ENCODE measurements at regions not wholly inside any gene's neighbourhood (a gene's known extent, or its start where the extent isn't known, plus 50 kb on each side); places are given as distances from the start of the nearest gene placed in this dataset.

- no peak for TF ChIP-seq CTCF (IDR thresholded peaks at IDR 0.05)
- intact Hi-C loops (cut with DNase I) = no loop called here
- no peak overlapping the region for H3K4me3 ChIP-seq
- no peaks in the 10 kb centered on the region for H3K27me3 ChIP-seq (ENCODE audit: insufficient read depth in 3 of 3, low read length in 2 of 3)
- H3K9me3 ChIP-seq = no peaks in the 10 kb centered on the region
- WGBS, 3 donors = 69 to 84% (median 72%) methylated on average over 4 of the region's 4 CpGs
- DNase-seq (no peak), ATAC-seq (no peak)
- no peak overlapping the region for H3K27ac ChIP-seq
- no peaks in the 10 kb centered on the region for H3K4me1 ChIP-seq
- H3K36me3 ChIP-seq (ENCODE audit: insufficient read depth in 1 of 2, low read depth in 1 of 2) = no peaks in the 10 kb centered on the region
These were observed 149.2 kb upstream of the CTNNB1 start for GRCh38 chr3:41050144-41050543.

GRCh38 chr3:41053220-41053619 lies 146.1 kb upstream of the CTNNB1 start:
- TF ChIP-seq CTCF (IDR thresholded peaks at IDR 0.05) = no peak
- WGBS, 3 donors = 81 to 92% (median 82%) methylated on average over 2 of the region's 2 CpGs
- no peak for DNase-seq
- no peaks in the 10 kb centered on the region for H3K9me3 ChIP-seq
- intact Hi-C loops (cut with DNase I) = no loop called here
- H3K4me3 ChIP-seq = no peak overlapping the region
- no peaks in the 10 kb centered on the region for H3K27me3 ChIP-seq (ENCODE audit: insufficient read depth in 3 of 3, low read length in 2 of 3)
- ATAC-seq = no peak
- no peak overlapping the region for H3K27ac ChIP-seq
- H3K36me3 ChIP-seq (ENCODE audit: insufficient read depth in 1 of 2, low read depth in 1 of 2) = no peaks in the 10 kb centered on the region
- no peaks in the 10 kb centered on the region for H3K4me1 ChIP-seq

GRCh38 chr3:41060106-41060505 lies 139.2 kb upstream of the CTNNB1 start:
- DNase-seq (no peak), ATAC-seq (no peak)
- Histone ChIP-seq H3K9me3 (no peaks in the 10 kb centered on the region), H3K27ac (no peak overlapping the region), H3K4me1 (no peaks in the 10 kb centered on the region), H3K27me3 (ENCODE audit: insufficient read depth in 3 of 3, low read length in 2 of 3) (no peaks in the 10 kb centered on the region), H3K36me3 (ENCODE audit: insufficient read depth in 1 of 2, low read depth in 1 of 2) (no peaks in the 10 kb centered on the region), H3K4me3 (no peak overlapping the region)
- TF ChIP-seq CTCF (IDR thresholded peaks at IDR 0.05) = no peak
- 93 to 100% (median 95%) methylated on average over 2 of the region's 2 CpGs for WGBS, 3 donors
- intact Hi-C loops (cut with DNase I) = no loop called here

GRCh38 chr3:41064070-41064469 lies 135.2 kb upstream of the CTNNB1 start:
- Histone ChIP-seq H3K36me3 (ENCODE audit: insufficient read depth in 1 of 2, low read depth in 1 of 2) (no peaks in the 10 kb centered on the region), H3K27me3 (ENCODE audit: insufficient read depth in 3 of 3, low read length in 2 of 3) (no peaks in the 10 kb centered on the region), H3K27ac (no peak overlapping the region), H3K4me3 (no peak overlapping the region), H3K9me3 (no peaks in the 10 kb centered on the region), H3K4me1 (no peaks in the 10 kb centered on the region)
- no peak for TF ChIP-seq CTCF (IDR thresholded peaks at IDR 0.05)
- intact Hi-C loops (cut with DNase I) = no loop called here
- ATAC-seq (no peak), DNase-seq (no peak)
- 92 to 96% (median 93%) methylated on average over 1 of the region's 1 CpG for WGBS, 3 donors

GRCh38 chr3:41064526-41064925 lies 134.8 kb upstream of the CTNNB1 start:
- no peak for DNase-seq
- Histone ChIP-seq H3K4me3 (no peak overlapping the region), H3K4me1 (no peaks in the 10 kb centered on the region), H3K9me3 (no peaks in the 10 kb centered on the region), H3K36me3 (ENCODE audit: insufficient read depth in 1 of 2, low read depth in 1 of 2) (no peaks in the 10 kb centered on the region), H3K27ac (no peak overlapping the region), H3K27me3 (ENCODE audit: insufficient read depth in 3 of 3, low read length in 2 of 3) (no peaks in the 10 kb centered on the region)
- no peak for ATAC-seq
- no peak for TF ChIP-seq CTCF (IDR thresholded peaks at IDR 0.05)
- intact Hi-C loops (cut with DNase I) = no loop called here
- whole genome bisulfite sequencing, 3 donors = 86 to 95% (median 90%) methylated on average over 2 of the region's 2 CpGs
